Endothelial cell of umbilical vein (primary cell): ENCODE measurements at regions not wholly inside any gene's neighbourhood (a gene's known extent, or its start where the extent isn't known, plus 50 kb on each side); places are given as distances from the start of the nearest gene placed in this dataset.
A peak's percentile ranks its signal among the peaks of the same experiment; 100 is the strongest.

Source experiments
- BruUV-seq: library from RNA; stranded (reverse); fragments of 400-500 nt; replicated peaks from 2 replicates; lab custom pipeline; 2021; lab: Mats Ljungman, UMichigan
- CTCF ChIA-PET: fragments of 300-600, 350-600 bp; sonication (Branson Sonifier 250); formaldehyde crosslinking; loops from one replicate; lab custom pipeline; 2021; ENCODE audit warnings: antibody characterized with exemption, inconsistent platforms; lab: Charles Lee
- POLR2A ChIA-PET: fragments of 300-600, 350-600 bp; sonication (Branson Sonifier 250); formaldehyde crosslinking; loops from one replicate; lab custom pipeline; 2021; ENCODE audit warnings: antibody characterized with exemption, inconsistent platforms; lab: Charles Lee
- DNase-seq: peaks from one replicate; pipeline ENCODE4 v3.0.0-alpha.2; 2011; ENCODE audit warnings: low read depth, low spot score
- FAIRE-seq: peaks from 2 replicates; lab custom pipeline; 2011; peaks lifted over from hg19 to GRCh38; lab: Jason Lieb, UNC
- H2AFZ ChIP-seq: 2 replicates; pipeline ENCODE4 v1.6.0; 2012; ENCODE audit warnings: low read depth, low read length, control low read depth, inconsistent platforms
- H3K27ac ChIP-seq: 2 replicates; pipeline ENCODE4 v1.5.1; 2011; ENCODE audit warnings: low read depth, mild to moderate bottlenecking, control low read depth, low read length, moderate library complexity; ENCODE audit not compliant: insufficient read depth
- H3K27me3 ChIP-seq, 2 experiments: 2 replicates each; pipeline versions ENCODE4 v1.6.0 to v1.6.1; 2011; ENCODE audit warnings: low read length in 2 of 2, mixed read lengths in 1 of 2; ENCODE audit not compliant: control insufficient read depth in 2 of 2, insufficient read depth in 2 of 2
- H3K36me3 ChIP-seq, 2 experiments: 2 replicates in 1 of 2; 3 replicates in 1 of 2; pipeline ENCODE4 v1.5.1; 2011; ENCODE audit warnings: low read length in 2 of 2, mild to moderate bottlenecking in 1 of 2, moderate library complexity in 1 of 2; ENCODE audit not compliant: control insufficient read depth in 2 of 2, insufficient read depth in 2 of 2; ENCODE audit errors: extremely low read depth in 1 of 2
- H3K4me1 ChIP-seq: 3 replicates; pipeline ENCODE4 v1.5.1; 2011; ENCODE audit warnings: mild to moderate bottlenecking, low read length; ENCODE audit not compliant: control insufficient read depth, insufficient read depth; ENCODE audit errors: extremely low read depth
- H3K4me2 ChIP-seq: 2 replicates; pipeline ENCODE4 v1.6.1; 2011; ENCODE audit warnings: low read length, control low read depth, mixed read lengths; ENCODE audit not compliant: insufficient read depth
- H3K4me3 ChIP-seq, 3 experiments: fragments of 200-600 bp in 1 of 3; sonication (generic), shearing (Covaris generic) in 1 of 3; replicated peaks in 1 of 3; 2 replicates each; pipeline ENCODE4 v1.5.1; 2011 to 2016; ENCODE audit warnings: control low read depth in 3 of 3, low read length in 3 of 3, mild to moderate bottlenecking in 2 of 3, inconsistent platforms in 1 of 3, low read depth in 1 of 3, moderate library complexity in 1 of 3; ENCODE audit not compliant: insufficient read depth in 1 of 3
- H3K79me2 ChIP-seq: 2 replicates; pipeline ENCODE4 v1.6.0; 2012; ENCODE audit warnings: low read length, inconsistent platforms; ENCODE audit not compliant: control insufficient read depth, insufficient read depth
- H3K9ac ChIP-seq: replicated peaks from 2 replicates; pipeline ENCODE3; 2011; ENCODE audit warnings: low read length, control low read depth; ENCODE audit not compliant: insufficient read depth; ENCODE audit errors: extremely low read depth
- H3K9me1 ChIP-seq: replicated peaks from 3 replicates; pipeline ENCODE4 v1.6.0; 2011; ENCODE audit warnings: mild to moderate bottlenecking, low read length; ENCODE audit not compliant: control insufficient read depth, insufficient read depth; ENCODE audit errors: extremely low read depth
- H3K9me3 ChIP-seq: replicated peaks from 2 replicates; pipeline ENCODE4 v1.5.1; 2012; ENCODE audit warnings: low read length, inconsistent platforms; ENCODE audit not compliant: control insufficient read depth, insufficient read depth
- H4K20me1 ChIP-seq: replicated peaks from 2 replicates; pipeline ENCODE3; 2011; ENCODE audit warnings: mild to moderate bottlenecking, low read length; ENCODE audit not compliant: control insufficient read depth, insufficient read depth; ENCODE audit errors: extremely low read depth
- EZH2 ChIP-seq: IDR thresholded peaks from 2 replicates; pipeline ENCODE4 v1.6.1; 2012; ENCODE audit warnings: borderline replicate concordance, low read depth, mild to moderate bottlenecking, moderate library complexity, low read length, inconsistent platforms; ENCODE audit not compliant: severe bottlenecking
- FOS ChIP-seq: IDR thresholded peaks from 2 replicates; pipeline ENCODE4 v1.6.1; 2011; ENCODE audit warnings: mild to moderate bottlenecking, low read length, moderate library complexity, borderline replicate concordance; ENCODE audit not compliant: insufficient read depth
- GATA2 ChIP-seq: IDR thresholded peaks from 2 replicates; pipeline ENCODE4 v1.7.0; 2011; ENCODE audit warnings: low read depth, mild to moderate bottlenecking, moderate library complexity, mixed read lengths, low read length; ENCODE audit not compliant: insufficient read length, insufficient read depth
- JUN ChIP-seq: IDR thresholded peaks from 2 replicates; pipeline ENCODE4 v1.6.1; 2011; ENCODE audit warnings: borderline replicate concordance, low read depth; ENCODE audit not compliant: insufficient read length, insufficient read depth
- MAX ChIP-seq: IDR thresholded peaks from 2 replicates; pipeline ENCODE4 v1.6.1; 2011; ENCODE audit not compliant: insufficient read depth, insufficient read length
- MYC ChIP-seq: IDR thresholded peaks from one replicate; pipeline ENCODE4 v1.6.1; 2011; ENCODE audit warnings: mild to moderate bottlenecking, low read depth, low read length
- POLR2A ChIP-seq: IDR thresholded peaks from 2 replicates; pipeline ENCODE4 v1.6.1; 2012; ENCODE audit warnings: low read depth, mild to moderate bottlenecking, control low read depth, low read length
- POLR2AphosphoS5 ChIP-seq: IDR thresholded peaks from 2 replicates; pipeline ENCODE4 v1.6.1; 2012; ENCODE audit warnings: low read depth, mild to moderate bottlenecking, control low read depth, low read length, moderate library complexity; ENCODE audit not compliant: insufficient read depth
- dilution Hi-C: fragments of 300-500 bp; cut with MboI; formaldehyde crosslinking; loops from one replicate; pipeline ENCODE4 v1.15.0; 2019; ENCODE audit warnings: low sequenced_read_pairs; ENCODE audit not compliant: extremely low pct_ligation_motif_present
- intact Hi-C: fragments of 100-400 bp; cut with micrococcal nuclease; formaldehyde crosslinking; loops from one replicate; pipeline ENCODE4 v1.10.0; 2022

DNA sequence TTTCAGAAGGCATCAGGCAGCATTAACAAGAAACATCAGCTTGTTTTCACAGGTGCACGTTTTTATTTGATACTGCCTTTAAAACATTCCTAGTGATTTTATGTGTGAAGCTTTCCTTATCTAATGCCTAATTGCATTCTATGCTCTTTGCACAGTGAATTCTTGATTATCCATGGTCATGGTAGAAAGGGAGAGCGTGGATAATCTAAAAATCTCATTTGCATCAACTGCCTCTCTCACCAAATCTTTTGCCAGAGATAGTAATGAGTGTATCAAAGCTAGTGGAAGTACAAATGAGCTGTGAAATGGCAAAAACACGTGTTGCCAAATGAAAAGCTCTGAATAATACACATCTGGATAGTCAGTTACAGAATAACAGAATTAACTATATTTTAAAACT lies 170.5 kb downstream of the NAA11 start:
- FAIRE-seq (no peak), DNase-seq (no peak)
- ChIA-PET POLR2A (no interaction called here), CTCF (no interaction called here)
- dilution Hi-C loops: no loop called here
- H3K27ac ChIP-seq: no peak overlapping the region
- H3K36me3 ChIP-seq: no peaks in the 10 kb centered on the region
- no peaks in the 10 kb centered on the region for H3K4me1 ChIP-seq
- H3K9ac ChIP-seq: no peak overlapping the region
- H3K9me3 ChIP-seq: no peaks in the 10 kb centered on the region
- no peak overlapping the region for H3K4me3 ChIP-seq
- TF ChIP-seq MYC: no peak
- H3K79me2 ChIP-seq: no peaks in the 10 kb centered on the region
- intact Hi-C loops: no loop called here
- H2AFZ ChIP-seq: no peak overlapping the region
- no peak overlapping the region for H3K4me2 ChIP-seq
- no peaks in the 10 kb centered on the region for H3K9me1 ChIP-seq
- H3K27me3 ChIP-seq: no peaks in the 10 kb centered on the region
- H4K20me1 ChIP-seq: no peaks in the 10 kb centered on the region
- no TSS peak for BruUV-seq

- Histone ChIP-seq H3K9me3 (no peaks in the 10 kb centered on the region), H4K20me1 (no peaks in the 10 kb centered on the region), H3K4me2 (no peak overlapping the region), H3K79me2 (no peaks in the 10 kb centered on the region), H3K9ac (no peak overlapping the region), H3K4me3 (no peak overlapping the region), H2AFZ (no peak overlapping the region), H3K27me3 (no peaks in the 10 kb centered on the region), H3K4me1 (no peaks in the 10 kb centered on the region), H3K9me1 (no peaks in the 10 kb centered on the region), H3K36me3 (no peaks in the 10 kb centered on the region), H3K27ac (no peak overlapping the region)
- intact Hi-C loops: no loop called here
- no peak for DNase-seq
- CTCF ChIA-PET: no interaction called here
- no peak for TF ChIP-seq GATA2
- TF ChIP-seq POLR2A: no peak
- TF ChIP-seq POLR2AphosphoS5: no peak
- TF ChIP-seq MAX: no peak
- TF ChIP-seq FOS: no peak
- TF ChIP-seq EZH2: no peak
- no peak for TF ChIP-seq JUN
- BruUV-seq: no TSS peak
- peak; percentile 12 for FAIRE-seq
- POLR2A ChIA-PET: no interaction called here
- dilution Hi-C loops: no loop called here
These were observed 174.9 kb downstream of the NAA11 start for GRCh38 chr4:79150820-79151416.
